Right atrium auricular region (tissue), 2 donors: ENCODE measurements at regions not wholly inside any gene's neighbourhood (a gene's known extent, or its start where the extent isn't known, plus 50 kb on each side); places are given as distances from the start of the nearest gene placed in this dataset.

Experiments used
- DNase-seq: peaks from one replicate; pipeline ENCODE4 v3.0.0-alpha.2; 2019; ENCODE audit warnings: low spot score
- H3K27ac ChIP-seq, 2 donors: fragments of 200-600 bp; sonication (generic); 1 replicate in 1 of 2; 2 replicates in 1 of 2; pipeline ENCODE4 v1.5.1; 2016 to 2019
- H3K27me3 ChIP-seq, 2 donors: fragments of 200-600 bp; sonication (generic); one replicate each; pipeline versions ENCODE4 v1.5.1 to v1.6.0; 2017 to 2019
- H3K36me3 ChIP-seq: fragments of 200-600 bp; sonication (generic); one replicate; pipeline ENCODE4 v1.5.1; 2016
- H3K4me1 ChIP-seq, 2 donors: fragments of 200-600 bp; sonication (generic); one replicate each; pipeline versions ENCODE4 v1.5.1 to v1.6.0; 2017 to 2019
- H3K4me3 ChIP-seq, 2 donors: fragments of 200-600 bp; sonication (generic); 1 replicate in 1 of 2; 2 replicates in 1 of 2; pipeline ENCODE4 v1.5.1; 2017 to 2019; ENCODE audit warnings: mild to moderate bottlenecking in 1 of 2, moderate library complexity in 1 of 2
- H3K9me3 ChIP-seq, 2 donors: fragments of 200-600 bp; sonication (generic); one replicate each; pipeline ENCODE4 v1.5.1; 2019
- CTCF ChIP-seq, 2 donors: fragments of 200-600 bp; sonication (generic); IDR thresholded peaks; one replicate each; pipeline ENCODE4 v1.5.1; 2019; ENCODE audit warnings: antibody characterized with exemption in 2 of 2

DNA sequence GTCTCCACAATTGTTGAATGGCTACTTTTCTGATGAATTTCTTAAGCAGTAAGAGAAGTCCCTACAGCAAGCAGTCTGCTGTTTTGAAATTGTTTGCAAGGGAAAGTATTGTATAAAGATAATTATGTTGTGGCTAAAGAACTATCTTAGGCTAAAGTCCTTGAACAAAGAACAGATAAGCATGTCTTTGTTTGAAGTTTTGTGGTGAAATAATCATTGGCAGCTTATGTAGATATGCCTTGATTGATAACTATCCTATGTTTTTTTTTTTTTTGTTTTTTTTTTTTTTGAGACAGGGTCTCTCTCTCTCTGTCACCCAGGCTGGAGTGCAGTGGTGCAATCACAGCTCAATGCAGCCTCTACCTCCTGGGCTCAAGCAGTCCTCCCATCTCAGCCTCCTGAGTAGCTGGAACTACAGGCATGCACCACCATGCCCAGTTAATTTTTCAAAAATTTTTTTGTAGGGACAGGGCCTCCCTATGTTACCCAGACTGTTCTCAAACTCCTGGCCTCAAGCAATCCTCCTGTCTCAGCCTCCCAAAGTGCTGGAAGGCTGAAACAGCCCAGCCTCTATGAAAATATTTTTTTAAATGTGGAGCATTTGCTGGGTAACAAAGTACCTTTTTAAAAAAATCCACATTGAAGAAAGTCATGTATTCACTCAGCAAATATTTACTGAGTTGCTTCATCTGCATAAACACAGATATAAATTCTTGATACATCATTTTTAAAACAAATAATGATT, 80.8 kb downstream of the LLPH start:
- H3K4me1 ChIP-seq = no peaks in the 10 kb centered on the region
- no peak for DNase-seq
- no peaks in the 10 kb centered on the region for H3K27me3 ChIP-seq
- no peaks in the 10 kb centered on the region for H3K36me3 ChIP-seq
- no peak overlapping the region for H3K4me3 ChIP-seq
- no peaks in the 10 kb centered on the region for H3K9me3 ChIP-seq
- TF ChIP-seq CTCF (IDR thresholded peaks at IDR 0.05) = no peak
- H3K27ac ChIP-seq = no peak overlapping the region

DNA sequence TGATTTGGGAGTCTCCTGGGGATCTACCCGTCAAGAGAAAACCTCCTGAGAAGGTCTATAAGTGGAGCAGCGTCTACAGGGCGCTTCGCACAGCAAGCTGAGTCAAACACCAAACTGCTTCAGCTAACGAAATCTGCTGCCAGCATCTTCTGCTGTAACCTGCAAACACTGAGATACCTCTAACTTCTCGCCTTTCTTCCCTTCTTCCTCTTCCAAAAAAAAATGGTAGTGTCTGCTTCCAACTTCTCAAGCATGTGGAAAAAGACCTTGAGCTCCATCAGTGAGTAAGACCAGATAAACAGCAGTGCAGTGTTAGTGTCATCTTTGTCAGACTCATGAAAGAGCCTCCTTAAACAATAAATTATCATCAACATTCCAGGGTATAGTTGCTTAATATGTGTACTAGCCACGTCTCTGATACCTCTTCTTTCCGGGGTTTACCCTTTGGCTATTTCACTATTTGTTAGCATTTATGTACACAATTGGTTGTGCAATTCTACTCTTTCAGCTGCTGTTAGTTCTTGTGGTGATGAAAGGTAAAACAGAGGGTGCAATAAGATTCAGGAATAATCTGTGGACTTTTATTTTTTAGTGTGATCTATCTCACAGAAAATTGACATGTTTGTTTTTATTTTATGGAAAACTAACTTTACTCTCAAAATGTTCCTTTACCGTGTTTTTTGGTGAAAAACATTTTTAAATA, 81.6 kb downstream of the LLPH start:
- no peak overlapping the region for H3K4me3 ChIP-seq
- no peaks in the 10 kb centered on the region for H3K4me1 ChIP-seq
- no peak for TF ChIP-seq CTCF (IDR thresholded peaks at IDR 0.05)
- H3K9me3 ChIP-seq = no peaks in the 10 kb centered on the region
- H3K27ac ChIP-seq = no peak overlapping the region
- no peaks in the 10 kb centered on the region for H3K36me3 ChIP-seq
- DNase-seq = no peak
- no peaks in the 10 kb centered on the region for H3K27me3 ChIP-seq

- Histone ChIP-seq H3K27ac (no peak overlapping the region), H3K4me1 (no peaks in the 10 kb centered on the region), H3K27me3 (no peaks in the 10 kb centered on the region), H3K9me3 (no peaks in the 10 kb centered on the region), H3K36me3 (no peaks in the 10 kb centered on the region), H3K4me3 (no peak overlapping the region)
- no peak for DNase-seq
- TF ChIP-seq CTCF (IDR thresholded peaks at IDR 0.05) = no peak
These were observed 82.2 kb downstream of the LLPH start for GRCh38 chr12:66048218-66048834.

DNA sequence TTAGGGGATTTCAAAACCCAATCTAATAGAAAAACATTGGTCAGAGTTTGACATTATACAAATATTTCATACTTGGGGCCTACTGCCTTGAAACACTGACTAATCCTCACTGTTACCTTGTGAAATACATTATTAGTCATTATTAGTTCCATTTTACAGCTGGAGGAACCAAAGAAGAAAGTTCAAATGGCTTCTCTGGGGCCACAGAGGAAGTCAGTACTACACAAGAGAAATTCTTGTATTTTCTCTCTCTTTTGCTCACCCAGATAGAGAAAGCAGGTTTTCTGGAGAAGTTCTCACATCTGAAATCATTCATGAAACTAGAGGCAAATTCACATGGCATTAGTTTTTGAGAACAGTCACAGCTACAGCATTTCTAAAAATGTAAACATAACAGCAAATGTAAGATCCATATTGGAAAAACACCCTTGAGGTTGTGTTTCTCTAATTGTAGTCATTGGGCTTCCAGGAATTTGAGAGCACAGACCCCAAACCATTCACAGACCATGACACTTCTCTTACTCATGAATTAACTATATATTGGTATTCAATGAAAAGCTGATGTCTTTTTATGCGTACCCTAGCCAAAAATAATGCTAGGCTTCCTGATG, 83.0 kb downstream of the LLPH start:
- TF ChIP-seq CTCF (IDR thresholded peaks at IDR 0.05) = no peak
- Histone ChIP-seq H3K27me3 (no peaks in the 10 kb centered on the region), H3K27ac (no peak overlapping the region), H3K4me3 (no peak overlapping the region), H3K4me1 (no peaks in the 10 kb centered on the region), H3K9me3 (no peaks in the 10 kb centered on the region), H3K36me3 (no peaks in the 10 kb centered on the region)
- DNase-seq = no peak

DNA sequence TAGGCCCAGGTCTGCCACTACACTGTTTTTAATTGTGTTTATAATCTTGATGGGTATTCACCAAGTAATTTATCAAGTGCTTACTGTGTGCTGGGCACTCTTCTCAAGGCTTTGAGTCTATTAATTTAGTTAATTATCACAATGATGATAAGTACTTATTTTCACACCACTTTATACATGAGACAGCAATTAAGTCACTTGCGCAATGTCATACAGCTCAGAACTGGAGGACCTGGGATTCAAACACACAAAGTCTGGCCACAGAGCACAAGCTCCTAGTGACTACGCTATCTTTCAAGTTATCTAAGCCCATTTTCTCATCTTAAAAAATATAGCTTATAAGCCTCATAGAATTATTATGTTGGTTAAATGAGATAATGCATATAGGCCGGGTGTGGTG, 85.0 kb downstream of the LLPH start:
- no peak overlapping the region for H3K27ac ChIP-seq
- no peaks in the 10 kb centered on the region for H3K9me3 ChIP-seq
- H3K27me3 ChIP-seq = no peaks in the 10 kb centered on the region
- no peak overlapping the region for H3K4me3 ChIP-seq
- no peak for TF ChIP-seq CTCF (IDR thresholded peaks at IDR 0.05)
- DNase-seq = no peak
- no peaks in the 10 kb centered on the region for H3K4me1 ChIP-seq
- H3K36me3 ChIP-seq = no peaks in the 10 kb centered on the region
